NCI-H1092 (cell line): ENCODE measurements at regions not wholly inside any gene's neighbourhood (a gene's known extent, or its start where the extent isn't known, plus 50 kb on each side); places are given as distances from the start of the nearest gene placed in this dataset.

ENCODE experiments used
- DNase-seq: peaks from one replicate; lab custom pipeline; 2025; lab: John Stamatoyannopoulos, UW

DNA sequence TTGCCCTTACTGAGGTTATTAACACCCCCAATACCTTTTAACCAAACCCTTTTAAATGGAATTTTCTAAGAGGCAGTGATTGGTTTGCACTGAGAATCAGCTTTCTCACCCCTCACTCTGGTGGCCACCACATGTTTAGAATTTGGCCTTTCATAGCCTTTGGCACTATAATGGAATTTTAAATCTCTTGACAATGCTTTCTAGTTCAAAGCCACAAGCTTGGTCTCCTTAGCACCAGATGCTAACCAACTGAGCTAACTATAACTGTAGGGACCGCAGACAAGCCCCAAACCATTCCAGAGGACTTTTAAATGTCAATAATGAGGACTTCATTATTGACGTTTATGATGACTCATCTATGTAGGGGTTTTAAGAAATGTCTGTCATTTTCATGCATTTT is 238.7 kb upstream of the SNX7 start:
- no peak for DNase-seq

- DNase-seq, result no peak
Measured at GRCh38 chr1:98421085-98421435, 240.5 kb upstream of the SNX7 start.

GRCh38 chr1:98420376-98421084 is 241.0 kb upstream of the SNX7 start:
- DNase-seq, result no peak

DNA sequence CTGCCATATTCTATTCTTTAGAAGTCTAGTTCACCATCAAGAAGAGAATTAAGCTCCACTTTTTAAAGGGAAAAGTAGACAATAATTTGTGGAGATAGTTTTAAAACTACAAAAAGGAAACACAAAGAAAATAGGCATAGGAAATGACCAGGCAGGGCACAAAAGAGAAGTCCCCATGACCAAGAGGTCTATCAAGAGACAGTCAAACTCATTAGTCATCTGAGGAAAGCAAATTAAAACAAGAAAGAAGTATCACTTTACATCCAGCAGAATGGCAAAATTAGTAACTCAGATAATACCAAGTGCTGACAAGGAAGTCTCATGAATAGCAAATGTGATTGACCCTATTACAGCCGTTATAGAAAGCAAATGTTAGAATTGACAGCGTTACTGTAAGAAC is 243.7 kb upstream of the SNX7 start:
- no peak for DNase-seq

- no peak for DNase-seq
Measured at GRCh38 chr1:98410082-98410481, 251.4 kb upstream of the SNX7 start.

- no peak for DNase-seq
Measured at GRCh38 chr1:98406352-98407088, 255.0 kb upstream of the SNX7 start.

DNA sequence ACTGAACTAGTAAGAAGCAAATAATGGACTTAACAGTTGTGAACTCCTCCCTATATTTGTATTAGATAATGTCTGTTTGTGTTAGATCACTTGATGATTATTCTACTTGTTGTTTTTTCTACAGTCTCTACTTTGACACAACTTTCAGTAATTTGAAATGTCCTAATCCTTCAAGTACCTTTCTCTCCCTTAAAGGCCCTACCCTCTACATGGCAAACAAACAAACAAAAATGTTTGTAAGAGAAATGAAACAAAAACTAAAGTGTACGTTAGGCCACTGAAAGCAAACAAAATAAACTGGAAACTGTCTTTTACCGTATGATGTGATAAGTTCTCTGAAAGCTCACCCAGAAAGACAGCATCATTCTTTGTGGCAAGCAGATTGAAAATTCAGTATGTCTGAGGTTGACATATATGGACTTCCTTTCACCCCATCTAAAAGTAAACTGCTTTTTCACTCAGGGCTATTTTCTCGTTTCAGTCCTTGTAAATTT is 255.9 kb upstream of the SNX7 start:
- no peak for DNase-seq

DNA sequence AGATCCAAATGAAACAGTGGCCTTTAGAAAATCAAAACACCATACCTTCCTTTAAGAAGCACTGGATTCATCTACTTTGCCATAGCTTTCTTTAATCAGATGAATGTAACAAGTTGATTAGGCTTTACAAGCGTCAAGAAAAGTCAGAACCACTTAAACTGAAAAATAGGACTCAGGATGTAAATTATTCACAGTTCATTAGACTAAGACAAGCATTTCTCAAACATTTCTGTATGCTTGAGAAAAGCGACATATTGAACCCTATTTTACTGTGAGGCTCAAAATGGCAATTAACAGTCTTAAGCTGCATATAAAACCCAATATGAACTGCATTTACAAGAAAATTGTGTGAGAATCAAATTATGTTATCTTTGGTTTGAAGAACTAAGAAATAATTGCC is 256.7 kb upstream of the SNX7 start:
- no peak for DNase-seq

DNA sequence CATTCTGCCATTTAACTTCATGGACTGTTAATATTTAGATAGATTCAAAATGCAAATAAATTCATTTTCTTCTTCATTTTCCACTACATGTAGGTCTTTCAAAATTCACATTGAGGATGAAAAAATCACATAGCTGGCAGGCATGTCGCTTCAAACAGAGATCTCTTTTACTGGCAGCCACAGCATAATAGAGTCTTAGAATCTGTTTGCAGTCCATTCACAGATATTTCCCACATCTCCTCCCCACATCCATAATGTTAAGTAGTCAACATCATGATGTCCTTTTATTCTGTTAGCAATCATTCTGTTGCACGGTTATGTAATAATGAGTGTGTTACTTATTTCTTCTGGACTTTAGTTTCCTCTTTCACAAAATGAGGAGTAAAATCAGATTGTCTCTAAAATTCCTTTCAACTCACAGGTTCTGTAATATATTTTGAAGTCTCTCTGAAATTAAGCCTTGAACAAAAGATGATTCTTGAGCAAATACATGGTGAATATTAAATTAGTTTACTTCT is 257.5 kb upstream of the SNX7 start:
- DNase-seq, result no peak

DNA sequence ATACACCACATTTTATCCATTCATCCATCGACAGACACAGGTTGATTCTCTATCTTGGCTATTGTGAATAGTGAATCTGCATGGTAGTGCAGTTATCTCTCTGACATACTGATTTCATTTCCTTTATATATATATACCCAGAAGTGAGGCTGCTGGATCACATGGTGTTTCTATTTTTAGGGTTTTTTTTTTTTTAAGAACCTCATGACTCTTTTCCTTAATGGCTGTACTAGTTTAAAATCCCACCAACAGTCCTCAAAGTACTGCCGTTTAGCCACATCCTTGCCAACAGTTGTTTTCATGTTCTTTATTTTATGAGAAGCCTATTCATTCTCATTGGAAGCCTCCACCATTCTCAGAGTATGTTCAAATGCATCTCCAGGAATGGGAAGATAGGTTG is 258.7 kb upstream of the SNX7 start:
- no peak for DNase-seq

- DNase-seq, result no peak
Measured at GRCh38 chr1:98400446-98400845, 261.1 kb upstream of the SNX7 start.

DNA sequence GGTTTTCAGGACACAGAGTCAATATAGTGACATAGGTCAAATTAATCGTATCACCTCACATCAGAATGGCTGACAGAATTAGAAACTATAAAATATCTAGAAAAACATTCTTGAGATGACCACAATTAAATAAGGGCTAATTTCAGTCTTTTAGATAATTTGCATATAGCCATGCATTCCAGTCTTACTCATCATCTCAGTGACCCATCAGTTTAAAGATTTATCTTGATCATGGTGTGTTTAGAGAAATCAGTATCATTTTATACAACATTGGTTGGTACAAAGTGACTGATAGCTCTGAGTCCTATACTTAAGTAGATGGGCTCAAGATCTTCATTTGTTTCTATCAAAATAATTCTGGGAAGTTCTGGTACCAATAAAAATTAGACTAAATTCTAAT is 262.3 kb upstream of the SNX7 start:
- DNase-seq, result no peak

DNA sequence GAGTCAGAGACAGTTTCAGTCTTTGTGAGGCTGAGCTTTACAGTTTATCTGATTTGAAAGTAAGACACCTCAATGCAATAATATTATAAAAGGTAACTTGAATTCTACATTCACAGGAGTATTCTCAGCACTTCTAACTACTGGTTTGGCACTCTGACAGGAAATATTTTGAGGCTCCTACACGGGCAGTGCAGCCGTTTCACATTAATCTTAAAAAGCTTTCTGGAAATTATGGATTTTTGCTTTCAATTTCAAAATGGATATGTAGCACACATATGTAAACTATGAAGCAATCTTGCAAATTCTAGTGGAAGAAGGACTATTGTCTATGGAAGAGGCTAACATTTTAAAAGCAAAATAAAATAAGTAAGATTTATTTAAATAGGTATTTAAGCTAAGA is 262.9 kb upstream of the SNX7 start:
- DNase-seq, result no peak

GRCh38 chr1:98398092-98398491 is 263.4 kb upstream of the SNX7 start:
- no peak for DNase-seq

- DNase-seq, result no peak
Measured at GRCh38 chr1:98393719-98394118, 267.8 kb upstream of the SNX7 start.

DNA sequence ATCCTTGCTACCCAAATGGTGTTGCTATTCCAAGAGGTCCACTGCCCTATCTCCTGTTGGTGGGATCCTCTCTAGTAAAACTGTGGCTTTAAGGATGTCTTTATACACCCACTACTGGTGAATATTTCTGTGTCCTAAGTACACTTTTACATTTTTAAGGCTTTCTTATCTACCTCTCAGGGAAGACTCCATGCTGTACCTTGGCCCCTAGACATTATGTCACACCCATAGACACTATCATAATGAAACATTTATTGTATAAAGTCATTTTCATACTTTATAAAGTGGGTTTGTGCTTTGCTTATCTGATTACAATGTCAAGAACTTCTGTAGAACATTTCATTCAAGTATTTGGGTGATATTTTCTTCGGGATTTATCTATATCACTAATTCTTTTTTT is 270.3 kb upstream of the SNX7 start:
- DNase-seq, result no peak

GRCh38 chr1:98389809-98390208 is 271.7 kb upstream of the SNX7 start:
- DNase-seq, result no peak

DNA sequence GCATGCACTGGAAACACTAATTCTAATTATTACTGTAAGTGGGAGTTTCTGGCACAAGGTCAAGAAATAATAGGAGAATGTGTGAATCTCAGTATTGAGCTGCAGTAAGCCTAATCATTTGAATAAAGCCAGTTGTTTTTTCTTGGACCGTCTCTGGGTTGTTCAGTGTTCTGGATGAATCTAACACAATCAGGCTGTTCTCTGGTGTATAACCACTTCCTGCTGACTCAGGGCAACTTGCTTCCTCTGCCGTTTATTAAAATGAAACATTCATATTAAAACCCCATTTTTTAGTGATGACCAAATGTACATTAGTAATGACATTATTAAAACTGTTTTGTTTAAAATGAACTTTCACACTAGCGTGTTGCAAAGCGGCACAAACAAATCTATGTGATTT is 273.1 kb upstream of the SNX7 start:
- DNase-seq, result no peak

- DNase-seq, result no peak
Measured at GRCh38 chr1:98387701-98388100, 273.8 kb upstream of the SNX7 start.

- no peak for DNase-seq
Measured at GRCh38 chr1:98386675-98387440, 274.7 kb upstream of the SNX7 start.

DNA sequence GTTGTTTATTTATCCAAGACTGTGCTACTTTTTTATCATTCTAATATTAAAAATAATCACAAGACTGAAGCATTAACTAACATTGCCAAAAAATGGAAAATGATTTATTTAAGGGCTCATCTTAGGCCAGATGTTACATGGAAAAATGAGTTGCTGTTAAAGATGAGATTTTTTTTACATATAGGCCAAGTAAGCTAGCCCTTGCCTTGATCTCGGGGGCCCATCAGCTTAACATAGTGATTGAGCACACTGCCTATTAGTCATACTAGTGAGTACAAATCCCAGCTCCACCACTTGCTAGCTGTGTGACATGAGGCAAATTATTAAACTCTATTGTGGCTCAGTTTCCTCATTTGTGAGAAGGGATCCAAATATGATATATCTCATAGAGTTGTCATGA is 275.9 kb upstream of the SNX7 start:
- DNase-seq, result no peak

- no peak for DNase-seq
Measured at GRCh38 chr1:98384461-98385141, 276.9 kb upstream of the SNX7 start.
